ENCODE measurements at regions not wholly inside any gene's neighbourhood (a gene's known extent, or its start where the extent isn't known, plus 50 kb on each side); places are given as distances from the start of the nearest gene placed in this dataset.

GRCh38 chr6:100283285-100283684 is 181.4 kb downstream of the SIM1 start:
- no peak for TF ChIP-seq CTCF (conservative IDR thresholded peaks at IDR 0.05)
- no peak for TF ChIP-seq EZH2 (IDR thresholded peaks at IDR 0.05; ENCODE audit: low read depth)
